ENCODE measurements at regions not wholly inside any gene's neighbourhood (a gene's known extent, or its start where the extent isn't known, plus 50 kb on each side); places are given as distances from the start of the nearest gene placed in this dataset.
"Not testable (repeated sequence)": the region's sequence is repeated elsewhere in the genome, so short reads cannot be mapped to it uniquely, and the experiment has no call there.

GRCh38 chr2:66632882-66633281, 198.0 kb downstream of the MEIS1 start:
- not testable (repeated sequence) for DNase-seq

- no peak for DNase-seq
These were observed 198.7 kb downstream of the MEIS1 start for GRCh38 chr2:66633631-66634030.

GRCh38 chr2:66634784-66635183, 199.9 kb downstream of the MEIS1 start:
- DNase-seq: no peak

- DNase-seq: no peak
These were observed 206.8 kb downstream of the MEIS1 start for GRCh38 chr2:66641685-66642084.

- not testable (repeated sequence) for DNase-seq
These were observed 213.2 kb downstream of the MEIS1 start for GRCh38 chr2:66648081-66648480.

- no peak for DNase-seq
These were observed 214.1 kb downstream of the MEIS1 start for GRCh38 chr2:66649006-66649405.

GRCh38 chr2:66651295-66651694, 216.4 kb downstream of the MEIS1 start:
- no peak for DNase-seq

GRCh38 chr2:66660804-66661203, 225.9 kb downstream of the MEIS1 start:
- DNase-seq: no peak

GRCh38 chr2:66661253-66662173, 226.6 kb downstream of the MEIS1 start:
- DNase-seq: no peak

GRCh38 chr2:66665124-66665984, 230.4 kb downstream of the MEIS1 start:
- DNase-seq: no peak

- DNase-seq: no peak
These were observed 232.4 kb downstream of the MEIS1 start for GRCh38 chr2:66667301-66667700.

GRCh38 chr2:66673286-66673685, 238.4 kb downstream of the MEIS1 start:
- DNase-seq: no peak

GRCh38 chr2:66674087-66674486, 239.2 kb downstream of the MEIS1 start:
- no peak for DNase-seq

- no peak for DNase-seq
These were observed 240.7 kb downstream of the MEIS1 start for GRCh38 chr2:66675591-66675990.

- DNase-seq: no peak
These were observed 244.5 kb downstream of the MEIS1 start for GRCh38 chr2:66679442-66679841.

GRCh38 chr2:66682476-66682875, 247.6 kb downstream of the MEIS1 start:
- no peak for DNase-seq

- DNase-seq: no peak
These were observed 248.1 kb downstream of the MEIS1 start for GRCh38 chr2:66683064-66683463.

- DNase-seq: no peak
These were observed 248.7 kb downstream of the MEIS1 start for GRCh38 chr2:66683599-66683998.

GRCh38 chr2:66684289-66684688, 249.4 kb downstream of the MEIS1 start:
- no peak for DNase-seq

- no peak for DNase-seq
These were observed 251.8 kb downstream of the MEIS1 start for GRCh38 chr2:66686755-66687154.

GRCh38 chr2:66688951-66689350, 254.0 kb downstream of the MEIS1 start:
- no peak for DNase-seq

GRCh38 chr2:66689456-66690051, 254.6 kb downstream of the MEIS1 start:
- no peak for DNase-seq
